Activated T-cell treated with anti-CD3 and anti-CD28 coated beads, Interleukin-2, amount 50 U/mL, for 24 hours (primary cell): ENCODE measurements at regions not wholly inside any gene's neighbourhood (a gene's known extent, or its start where the extent isn't known, plus 50 kb on each side); places are given as distances from the start of the nearest gene placed in this dataset.

Experiments used
- DNase-seq: peaks from one replicate; pipeline ENCODE4 v3.0.0-alpha.2; 2020
- H3K27ac Mint-ChIP-seq: 2 replicates; pipeline ENCODE4 v1.8.0; 2020; ENCODE audit warnings: mild to moderate bottlenecking, mixed read lengths
- H3K27me3 Mint-ChIP-seq: 2 replicates; pipeline ENCODE4 v1.8.0; 2020; ENCODE audit warnings: mixed read lengths
- H3K36me3 Mint-ChIP-seq: 2 replicates; pipeline ENCODE4 v1.8.0; 2020; ENCODE audit warnings: low read depth, mixed read lengths
- H3K4me1 Mint-ChIP-seq: 2 replicates; pipeline ENCODE4 v1.8.0; 2020; ENCODE audit warnings: low read depth, mixed read lengths
- H3K4me3 Mint-ChIP-seq: 2 replicates; pipeline ENCODE4 v1.8.0; 2020; ENCODE audit warnings: mild to moderate bottlenecking, moderate library complexity, mixed read lengths
- H3K9me3 Mint-ChIP-seq: 2 replicates; pipeline ENCODE4 v1.8.0; 2020; ENCODE audit warnings: mixed read lengths

- H3K27ac Mint-ChIP-seq = no peak overlapping the region
- no peak overlapping the region for H3K4me3 Mint-ChIP-seq
- H3K36me3 Mint-ChIP-seq = peaks cover 2% of the 10 kb centered on the region
- no peak for DNase-seq
- H3K4me1 Mint-ChIP-seq = peaks cover 22% of the 10 kb centered on the region
- no peaks in the 10 kb centered on the region for H3K9me3 Mint-ChIP-seq
- H3K27me3 Mint-ChIP-seq = no peaks in the 10 kb centered on the region
These were observed 82.2 kb upstream of the SATB1 start for GRCh38 chr3:18507333-18507732.

- Mint-ChIP-seq H3K36me3 (no peaks in the 10 kb centered on the region), H3K4me3 (no peak overlapping the region), H3K27ac (no peak overlapping the region), H3K4me1 (peaks cover 23% of the 10 kb centered on the region), H3K9me3 (no peaks in the 10 kb centered on the region), H3K27me3 (no peaks in the 10 kb centered on the region)
- DNase-seq = no peak
These were observed 79.9 kb upstream of the SATB1 start for GRCh38 chr3:18505056-18505455.

GRCh38 chr3:18501679-18502343, 76.7 kb upstream of the SATB1 start:
- no peak for DNase-seq
- Mint-ChIP-seq H3K9me3 (peaks cover 3% of the 10 kb centered on the region), H3K4me3 (no peak overlapping the region), H3K36me3 (peaks cover 2% of the 10 kb centered on the region), H3K27me3 (no peaks in the 10 kb centered on the region), H3K4me1 (peaks cover 45% of the 10 kb centered on the region), H3K27ac (no peak overlapping the region)

DNA sequence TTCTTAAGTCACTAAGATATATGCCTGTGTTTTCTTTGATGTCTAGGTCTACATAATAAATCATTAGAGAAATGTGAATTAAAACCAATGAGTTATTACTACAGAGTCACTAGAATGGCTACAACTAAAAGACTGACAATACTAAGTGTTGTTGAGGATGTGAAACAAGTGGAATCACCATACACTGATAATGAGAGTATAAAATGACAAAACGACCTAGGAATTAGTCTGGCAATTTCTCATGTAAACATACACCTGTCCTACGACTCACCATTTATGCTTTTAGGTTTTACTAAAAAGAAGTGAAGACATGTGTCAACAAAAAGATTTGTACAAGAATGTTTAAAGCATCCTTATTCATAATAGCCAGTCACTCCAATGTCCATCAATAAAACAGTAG, 75.2 kb upstream of the SATB1 start:
- DNase-seq = no peak
- no peak overlapping the region for H3K4me3 Mint-ChIP-seq
- peaks cover 3% of the 10 kb centered on the region for H3K9me3 Mint-ChIP-seq
- peaks cover 5% of the 10 kb centered on the region for H3K36me3 Mint-ChIP-seq
- H3K27ac Mint-ChIP-seq = peak overlapping the region; percentile 45
- H3K4me1 Mint-ChIP-seq = peaks cover 45% of the 10 kb centered on the region
- no peaks in the 10 kb centered on the region for H3K27me3 Mint-ChIP-seq

- Mint-ChIP-seq H3K4me3 (peak overlapping the region; percentile 41), H3K36me3 (peaks cover 5% of the 10 kb centered on the region), H3K27me3 (no peaks in the 10 kb centered on the region), H3K9me3 (peaks cover 3% of the 10 kb centered on the region), H3K27ac (peak overlapping the region; percentile 82), H3K4me1 (peaks cover 45% of the 10 kb centered on the region)
- DNase-seq = no peak
These were observed 74.2 kb upstream of the SATB1 start for GRCh38 chr3:18499301-18499700.

DNA sequence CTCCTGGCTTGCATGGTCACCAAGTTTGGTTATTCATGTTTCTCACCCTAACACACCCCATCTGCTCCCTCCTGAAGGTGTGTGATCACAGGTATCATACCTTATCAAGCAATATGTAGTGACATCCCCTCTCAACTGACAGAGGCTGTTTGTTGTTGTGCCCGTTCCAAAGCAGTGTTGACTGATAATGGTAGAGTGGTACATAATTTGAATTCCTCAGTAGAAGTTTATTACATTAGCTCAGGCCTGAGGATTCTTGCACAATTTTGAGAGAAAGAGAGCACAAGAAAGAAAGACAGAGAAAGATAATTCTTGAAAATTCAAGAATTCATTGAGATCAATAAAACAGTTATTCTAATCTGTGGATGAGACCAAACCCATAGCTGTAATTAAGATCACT, 69.1 kb upstream of the SATB1 start:
- H3K27ac Mint-ChIP-seq = no peak overlapping the region
- DNase-seq = no peak

GRCh38 chr3:18489939-18490338, 64.8 kb upstream of the SATB1 start:
- H3K4me1 Mint-ChIP-seq = peaks cover 26% of the 10 kb centered on the region
- peak overlapping the region; percentile 47 for H3K27ac Mint-ChIP-seq
- H3K36me3 Mint-ChIP-seq = peaks cover 7% of the 10 kb centered on the region
- H3K27me3 Mint-ChIP-seq = no peaks in the 10 kb centered on the region
- no peak for DNase-seq
- H3K4me3 Mint-ChIP-seq = no peak overlapping the region
- peaks cover 11% of the 10 kb centered on the region for H3K9me3 Mint-ChIP-seq

More for the DNA sequence above, 69.1 kb upstream of the SATB1 start:
- Mint-ChIP-seq H3K36me3 (peaks cover 5% of the 10 kb centered on the region), H3K27me3 (no peaks in the 10 kb centered on the region), H3K4me3 (no peak overlapping the region), H3K4me1 (peaks cover 34% of the 10 kb centered on the region), H3K9me3 (peaks cover 3% of the 10 kb centered on the region)

DNA sequence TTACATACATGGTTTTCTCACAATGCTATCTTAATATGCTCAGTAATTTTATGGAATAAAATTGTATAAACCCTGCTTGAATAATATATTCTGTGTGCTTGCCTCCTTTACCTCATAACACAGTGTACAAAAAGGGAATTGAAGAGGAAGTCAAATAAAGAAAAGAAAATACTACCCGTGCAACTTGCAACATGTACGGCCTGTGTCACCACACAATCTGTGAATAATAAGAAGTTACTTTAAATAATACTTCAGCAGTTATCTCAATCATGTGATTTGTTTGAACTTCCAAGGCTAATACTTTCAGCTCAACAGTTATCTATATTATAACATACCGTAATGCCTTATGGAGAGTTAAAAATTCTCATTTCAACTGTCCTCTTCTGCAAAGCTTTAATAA, 58.1 kb upstream of the SATB1 start:
- DNase-seq = no peak
- no peaks in the 10 kb centered on the region for H3K27me3 Mint-ChIP-seq

DNA sequence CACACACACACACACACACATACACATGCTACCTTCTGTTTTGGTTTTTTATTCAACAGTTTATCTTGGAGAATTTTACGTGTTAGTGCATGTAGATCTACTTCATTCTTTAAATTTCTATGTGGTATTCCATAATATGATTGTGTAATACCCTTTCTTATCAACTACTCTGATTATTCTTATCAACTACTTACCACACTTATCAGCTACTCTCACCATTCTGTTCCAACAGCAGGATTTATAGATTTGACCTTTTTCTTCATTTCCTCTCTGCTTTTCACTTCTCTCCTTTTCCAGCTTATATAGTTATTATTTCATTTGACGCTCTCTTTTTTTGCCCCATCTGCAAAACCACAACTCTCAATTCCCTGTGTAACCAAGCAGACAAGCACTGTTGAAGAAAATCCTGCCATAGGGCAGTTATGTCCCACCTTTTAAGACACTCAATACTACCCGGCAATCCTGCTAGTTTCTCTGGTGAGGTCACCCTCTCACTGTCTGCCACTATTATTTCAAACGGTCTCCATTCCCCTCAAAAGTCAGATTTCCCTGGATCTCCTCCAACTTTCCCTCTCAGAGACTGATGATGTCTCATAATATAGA, 56.9 kb upstream of the SATB1 start:
- Mint-ChIP-seq H3K9me3 (peaks cover 13% of the 10 kb centered on the region), H3K4me3 (no peak overlapping the region), H3K27me3 (no peaks in the 10 kb centered on the region), H3K36me3 (peaks cover 32% of the 10 kb centered on the region), H3K27ac (no peak overlapping the region), H3K4me1 (peaks cover 22% of the 10 kb centered on the region)
- DNase-seq = no peak

More for the DNA sequence above, 58.1 kb upstream of the SATB1 start:
- no peak overlapping the region for H3K4me3 Mint-ChIP-seq
- H3K36me3 Mint-ChIP-seq = peaks cover 28% of the 10 kb centered on the region
- H3K4me1 Mint-ChIP-seq = peaks cover 22% of the 10 kb centered on the region
- H3K9me3 Mint-ChIP-seq = peaks cover 13% of the 10 kb centered on the region
- no peak overlapping the region for H3K27ac Mint-ChIP-seq

DNA sequence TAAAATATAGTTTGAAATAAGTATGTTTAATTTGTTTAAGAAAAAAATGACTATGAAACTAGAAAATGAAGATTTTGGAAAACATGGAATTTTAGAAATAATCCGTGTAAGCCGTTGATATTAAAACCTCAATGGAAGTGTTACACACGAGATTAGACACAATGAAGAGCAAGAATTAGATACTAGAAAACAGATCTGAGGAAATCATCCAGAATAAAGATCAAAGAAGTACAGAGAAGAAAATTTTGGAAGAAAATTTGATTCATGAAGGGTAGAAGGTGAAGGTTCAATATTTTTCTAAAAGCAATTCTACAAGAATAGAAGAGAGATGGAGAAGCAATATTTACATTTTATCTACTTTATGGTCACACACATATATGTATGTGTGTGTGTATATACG, 52.5 kb upstream of the SATB1 start:
- H3K27ac Mint-ChIP-seq = no peak overlapping the region
- H3K4me3 Mint-ChIP-seq = no peak overlapping the region
- peaks cover 22% of the 10 kb centered on the region for H3K4me1 Mint-ChIP-seq
- H3K9me3 Mint-ChIP-seq = no peaks in the 10 kb centered on the region
- DNase-seq = no peak
- H3K36me3 Mint-ChIP-seq = peaks cover 34% of the 10 kb centered on the region
- H3K27me3 Mint-ChIP-seq = no peaks in the 10 kb centered on the region
